T-helper 2 cell treated with Interferon-gamma antibody and Interleukin-4, amounts not matched to agents 5 μg/mL and 100 μg/mL, for 36 hours (primary cell): ENCODE measurements at regions not wholly inside any gene's neighbourhood (a gene's known extent, or its start where the extent isn't known, plus 50 kb on each side); places are given as distances from the start of the nearest gene placed in this dataset.

ENCODE experiments used
- DNase-seq: peaks from one replicate; pipeline ENCODE4 v3.0.0; 2021; ENCODE audit warnings: low spot score
- H3K27ac Mint-ChIP-seq: one replicate; pipeline ENCODE4 v1.8.0; 2021; ENCODE audit warnings: mild to moderate bottlenecking, mixed read lengths
- H3K27me3 Mint-ChIP-seq: one replicate; pipeline ENCODE4 v1.8.0; 2021; ENCODE audit warnings: low read depth, mixed read lengths
- H3K36me3 Mint-ChIP-seq: one replicate; pipeline ENCODE4 v1.8.0; 2021; ENCODE audit warnings: low read depth, mixed read lengths
- H3K4me1 Mint-ChIP-seq: one replicate; pipeline ENCODE4 v1.8.0; 2021; ENCODE audit warnings: low read depth, mixed read lengths
- H3K4me3 Mint-ChIP-seq: one replicate; pipeline ENCODE4 v1.8.0; 2022; ENCODE audit warnings: mild to moderate bottlenecking, moderate library complexity, mixed read lengths
- H3K9me3 Mint-ChIP-seq: one replicate; pipeline ENCODE4 v1.8.0; 2021; ENCODE audit warnings: mixed read lengths

DNA sequence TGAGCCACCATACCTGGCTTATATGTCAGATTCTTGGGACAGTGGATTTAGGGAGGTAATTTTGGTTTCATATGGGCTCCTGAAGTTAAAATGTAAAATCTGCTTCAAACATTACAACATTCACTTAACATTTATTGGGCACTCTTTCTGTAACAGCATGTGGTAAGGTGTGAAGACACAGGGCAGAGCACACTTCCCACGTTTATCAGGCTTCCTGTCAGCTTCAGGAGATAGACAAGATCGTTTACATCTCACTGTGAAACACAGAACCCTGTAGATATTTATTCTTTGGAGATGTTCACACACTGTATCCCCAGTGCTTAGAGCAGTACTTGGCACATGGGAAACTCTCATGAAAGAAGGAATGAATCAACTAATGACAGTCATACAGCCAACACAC, 426.0 kb upstream of the RARB start:
- H3K27me3 Mint-ChIP-seq, result no peaks in the 10 kb centered on the region
- H3K27ac Mint-ChIP-seq, result no peak overlapping the region
- no peaks in the 10 kb centered on the region for H3K36me3 Mint-ChIP-seq
- H3K4me3 Mint-ChIP-seq, result no peak overlapping the region
- no peaks in the 10 kb centered on the region for H3K4me1 Mint-ChIP-seq
- no peaks in the 10 kb centered on the region for H3K9me3 Mint-ChIP-seq
- DNase-seq, result no peak

- H3K9me3 Mint-ChIP-seq, result no peaks in the 10 kb centered on the region
- H3K27me3 Mint-ChIP-seq, result no peaks in the 10 kb centered on the region
- H3K4me1 Mint-ChIP-seq, result no peaks in the 10 kb centered on the region
These were observed 419.9 kb upstream of the RARB start for GRCh38 chr3:25007974-25008658.

DNA sequence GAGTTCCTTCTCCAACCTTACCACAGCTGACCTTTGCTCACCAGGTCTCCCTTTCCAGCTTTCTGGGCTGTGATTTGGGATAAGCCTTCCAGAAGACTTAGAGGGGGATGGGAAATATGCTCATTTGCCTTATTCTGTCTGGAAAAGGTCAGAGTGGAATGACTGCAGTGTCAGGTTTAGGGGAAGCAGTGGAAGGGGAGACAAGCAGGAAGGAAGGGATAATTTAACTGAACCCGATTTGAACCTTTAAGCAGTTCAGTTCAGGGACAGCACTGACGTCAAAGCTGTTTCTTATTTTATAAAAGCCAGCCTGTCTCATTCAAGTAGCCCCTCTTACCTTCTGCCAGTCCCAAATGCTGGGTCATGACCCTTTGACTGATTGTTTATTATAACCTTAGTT, 418.4 kb upstream of the RARB start:
- Mint-ChIP-seq H3K36me3 (no peaks in the 10 kb centered on the region), H3K4me3 (no peak overlapping the region), H3K4me1 (no peaks in the 10 kb centered on the region), H3K27me3 (no peaks in the 10 kb centered on the region), H3K9me3 (no peaks in the 10 kb centered on the region), H3K27ac (no peak overlapping the region)
- no peak for DNase-seq

More at GRCh38 chr3:25007974-25008658, 419.9 kb upstream of the RARB start:
- no peak overlapping the region for H3K4me3 Mint-ChIP-seq
- no peak overlapping the region for H3K27ac Mint-ChIP-seq
- no peaks in the 10 kb centered on the region for H3K36me3 Mint-ChIP-seq
- DNase-seq, result no peak

GRCh38 chr3:25015599-25015998, 412.5 kb upstream of the RARB start:
- Mint-ChIP-seq H3K4me3 (no peak overlapping the region), H3K27me3 (no peaks in the 10 kb centered on the region), H3K4me1 (no peaks in the 10 kb centered on the region), H3K27ac (no peak overlapping the region), H3K9me3 (no peaks in the 10 kb centered on the region), H3K36me3 (no peaks in the 10 kb centered on the region)
- DNase-seq, result no peak

DNA sequence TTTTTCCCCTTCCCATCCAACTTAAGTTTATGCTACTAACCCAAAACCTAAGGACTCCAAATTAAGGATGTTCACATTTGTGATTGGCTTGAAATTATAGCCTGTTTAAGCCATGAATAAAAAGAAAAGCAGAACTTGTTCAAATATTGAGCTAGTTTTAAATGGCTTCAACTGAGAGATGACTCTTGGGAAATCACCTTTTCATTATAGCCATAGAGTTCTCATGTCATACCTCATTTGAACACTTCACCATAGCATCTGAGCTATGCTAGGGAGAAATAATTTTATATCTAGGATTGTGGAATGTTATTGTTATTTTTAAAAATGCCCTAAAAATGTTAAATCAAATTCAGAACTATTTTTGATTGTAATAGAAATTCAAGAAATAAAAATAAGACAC, 409.2 kb upstream of the RARB start:
- H3K4me1 Mint-ChIP-seq, result no peaks in the 10 kb centered on the region
- H3K9me3 Mint-ChIP-seq, result no peaks in the 10 kb centered on the region
- no peak overlapping the region for H3K4me3 Mint-ChIP-seq
- no peaks in the 10 kb centered on the region for H3K36me3 Mint-ChIP-seq
- no peaks in the 10 kb centered on the region for H3K27me3 Mint-ChIP-seq
- DNase-seq, result no peak
- H3K27ac Mint-ChIP-seq, result no peak overlapping the region

DNA sequence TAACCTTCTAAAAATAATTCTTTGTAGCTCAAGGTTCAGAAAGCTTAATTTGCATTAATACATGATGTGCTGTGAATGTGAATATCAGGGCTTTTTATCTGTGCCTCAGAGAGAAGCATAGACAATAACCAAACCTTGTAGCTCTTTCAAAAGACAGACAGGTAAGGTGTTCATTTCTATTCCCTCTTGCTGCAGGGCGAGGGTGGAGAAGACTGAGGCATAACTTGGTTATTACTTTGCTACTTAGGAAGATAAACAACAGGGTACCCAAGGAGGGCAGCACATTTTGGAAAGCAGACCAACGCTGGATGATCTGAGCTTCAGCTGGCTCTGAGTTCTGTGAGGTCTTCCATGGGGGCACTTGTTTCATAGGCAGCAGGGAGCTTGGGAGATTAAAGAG, 408.6 kb upstream of the RARB start:
- H3K36me3 Mint-ChIP-seq, result no peaks in the 10 kb centered on the region
- no peaks in the 10 kb centered on the region for H3K4me1 Mint-ChIP-seq
- no peak overlapping the region for H3K27ac Mint-ChIP-seq
- no peaks in the 10 kb centered on the region for H3K9me3 Mint-ChIP-seq
- no peaks in the 10 kb centered on the region for H3K27me3 Mint-ChIP-seq
- DNase-seq, result no peak
- no peak overlapping the region for H3K4me3 Mint-ChIP-seq

DNA sequence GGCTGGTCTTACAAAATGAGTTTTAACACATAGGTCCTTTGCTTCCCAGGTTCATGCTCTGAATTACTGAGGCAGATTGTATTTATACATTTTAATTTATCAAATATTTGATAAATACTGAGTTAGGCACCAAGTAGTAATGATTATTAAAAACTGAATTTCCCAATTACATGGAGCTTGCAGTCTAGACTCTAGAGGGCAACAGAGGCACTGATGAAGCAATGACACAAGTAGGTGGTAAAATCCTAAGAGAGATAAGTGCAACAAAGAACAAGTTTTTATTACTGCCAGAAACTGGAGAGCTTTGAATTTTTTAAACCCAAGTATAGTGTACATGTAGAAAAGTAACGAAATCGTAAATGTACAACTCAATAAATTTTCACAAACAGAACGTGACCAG, 406.2 kb upstream of the RARB start:
- no peaks in the 10 kb centered on the region for H3K4me1 Mint-ChIP-seq
- no peak overlapping the region for H3K4me3 Mint-ChIP-seq
- no peaks in the 10 kb centered on the region for H3K27me3 Mint-ChIP-seq

GRCh38 chr3:25023876-25024275, 404.2 kb upstream of the RARB start:
- H3K36me3 Mint-ChIP-seq, result no peaks in the 10 kb centered on the region
- no peak overlapping the region for H3K4me3 Mint-ChIP-seq
- no peaks in the 10 kb centered on the region for H3K27me3 Mint-ChIP-seq
- H3K4me1 Mint-ChIP-seq, result no peaks in the 10 kb centered on the region
- no peak overlapping the region for H3K27ac Mint-ChIP-seq
- H3K9me3 Mint-ChIP-seq, result no peaks in the 10 kb centered on the region
- no peak for DNase-seq

More for the DNA sequence above, 406.2 kb upstream of the RARB start:
- DNase-seq, result no peak
- Mint-ChIP-seq H3K36me3 (no peaks in the 10 kb centered on the region), H3K9me3 (no peaks in the 10 kb centered on the region), H3K27ac (no peak overlapping the region)

DNA sequence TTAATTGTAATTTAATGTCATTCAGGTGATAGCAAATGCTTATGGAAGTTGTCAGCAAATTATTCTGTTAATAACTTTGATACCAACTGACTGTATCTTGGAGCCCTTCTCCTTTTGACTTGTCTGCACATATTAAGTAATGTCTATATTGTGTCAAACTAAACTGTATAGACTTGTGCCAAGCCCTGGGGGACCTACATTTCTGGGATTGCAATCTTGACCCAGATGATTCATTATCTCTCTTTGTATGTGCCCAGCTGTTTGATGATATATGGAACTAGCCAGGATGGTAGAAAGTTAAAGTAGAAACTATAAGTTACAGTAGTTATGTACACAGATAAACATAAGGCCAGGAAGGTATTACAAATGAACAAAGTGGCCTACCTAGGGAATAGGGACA, 402.8 kb upstream of the RARB start:
- no peaks in the 10 kb centered on the region for H3K27me3 Mint-ChIP-seq
- no peaks in the 10 kb centered on the region for H3K4me1 Mint-ChIP-seq
- H3K4me3 Mint-ChIP-seq, result no peak overlapping the region
- no peak overlapping the region for H3K27ac Mint-ChIP-seq
- no peaks in the 10 kb centered on the region for H3K9me3 Mint-ChIP-seq
- DNase-seq, result no peak
- H3K36me3 Mint-ChIP-seq, result no peaks in the 10 kb centered on the region

DNA sequence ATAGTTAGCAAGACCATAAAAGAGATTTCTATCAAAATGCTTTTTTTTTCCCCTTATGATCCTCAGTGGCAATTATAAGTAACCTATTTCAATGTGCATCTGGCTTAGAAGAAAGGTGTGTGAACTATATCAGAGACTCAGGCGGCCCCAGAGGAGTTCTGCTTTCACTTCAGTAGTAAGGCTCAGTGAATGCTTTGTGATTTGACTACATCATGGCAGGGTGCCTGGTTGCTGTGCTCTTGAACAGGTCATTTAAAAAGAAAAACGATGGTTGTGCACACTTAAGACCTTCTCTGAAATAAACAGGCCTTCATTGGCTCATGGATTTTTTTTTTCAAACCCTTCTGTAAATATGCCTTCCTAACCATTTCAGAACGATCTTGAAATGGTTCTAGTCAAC, 400.4 kb upstream of the RARB start:
- no peak for DNase-seq
- H3K4me3 Mint-ChIP-seq, result no peak overlapping the region
- no peak overlapping the region for H3K27ac Mint-ChIP-seq
- H3K4me1 Mint-ChIP-seq, result no peaks in the 10 kb centered on the region
- no peaks in the 10 kb centered on the region for H3K27me3 Mint-ChIP-seq
- H3K36me3 Mint-ChIP-seq, result no peaks in the 10 kb centered on the region
- no peaks in the 10 kb centered on the region for H3K9me3 Mint-ChIP-seq

- H3K4me1 Mint-ChIP-seq, result no peaks in the 10 kb centered on the region
- no peaks in the 10 kb centered on the region for H3K36me3 Mint-ChIP-seq
- no peaks in the 10 kb centered on the region for H3K9me3 Mint-ChIP-seq
- H3K27me3 Mint-ChIP-seq, result no peaks in the 10 kb centered on the region
- H3K27ac Mint-ChIP-seq, result no peak overlapping the region
- no peak for DNase-seq
- no peak overlapping the region for H3K4me3 Mint-ChIP-seq
These were observed 398.2 kb upstream of the RARB start for GRCh38 chr3:25029820-25030219.

GRCh38 chr3:25032344-25032743, 395.7 kb upstream of the RARB start:
- DNase-seq, result no peak
- no peak overlapping the region for H3K4me3 Mint-ChIP-seq
- H3K36me3 Mint-ChIP-seq, result no peaks in the 10 kb centered on the region
- H3K27ac Mint-ChIP-seq, result no peak overlapping the region
- no peaks in the 10 kb centered on the region for H3K27me3 Mint-ChIP-seq
- no peaks in the 10 kb centered on the region for H3K4me1 Mint-ChIP-seq
- H3K9me3 Mint-ChIP-seq, result no peaks in the 10 kb centered on the region

- Mint-ChIP-seq H3K4me1 (no peaks in the 10 kb centered on the region), H3K4me3 (no peak overlapping the region), H3K27me3 (no peaks in the 10 kb centered on the region), H3K36me3 (no peaks in the 10 kb centered on the region), H3K9me3 (no peaks in the 10 kb centered on the region), H3K27ac (no peak overlapping the region)
- DNase-seq, result no peak
These were observed 394.5 kb upstream of the RARB start for GRCh38 chr3:25033407-25034029.

GRCh38 chr3:25035526-25035925, 392.5 kb upstream of the RARB start:
- Mint-ChIP-seq H3K36me3 (no peaks in the 10 kb centered on the region), H3K27me3 (no peaks in the 10 kb centered on the region), H3K27ac (no peak overlapping the region), H3K9me3 (no peaks in the 10 kb centered on the region), H3K4me1 (no peaks in the 10 kb centered on the region), H3K4me3 (no peak overlapping the region)
- no peak for DNase-seq

DNA sequence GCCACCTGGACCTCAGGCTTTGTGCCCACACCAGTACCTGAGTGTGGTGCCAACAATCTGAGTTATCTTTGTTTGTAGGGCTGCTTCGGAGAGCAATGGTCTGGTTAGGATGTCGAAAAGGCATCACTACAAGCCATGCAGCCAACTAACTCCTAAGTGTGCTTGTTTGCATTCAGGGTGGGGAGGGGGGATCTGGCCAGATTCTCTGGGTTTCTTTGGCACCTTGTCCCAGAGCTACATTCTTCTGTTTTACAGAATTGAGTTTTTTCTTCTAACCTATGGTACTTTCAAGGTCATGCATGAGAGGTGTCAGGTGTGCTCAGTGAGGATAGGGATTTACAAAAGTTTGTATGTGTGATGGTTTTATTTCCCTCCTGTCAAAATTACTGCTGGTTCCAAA, 391.4 kb upstream of the RARB start:
- no peak for DNase-seq
- Mint-ChIP-seq H3K4me3 (no peak overlapping the region), H3K36me3 (no peaks in the 10 kb centered on the region), H3K9me3 (no peaks in the 10 kb centered on the region), H3K4me1 (no peaks in the 10 kb centered on the region), H3K27me3 (no peaks in the 10 kb centered on the region), H3K27ac (no peak overlapping the region)
